Activated naive CD8-positive, alpha-beta T cell treated with anti-CD3 and anti-CD28 coated beads, Interleukin-2, amount 50 U/mL, for 16 hours (primary cell): ENCODE measurements at regions not wholly inside any gene's neighbourhood (a gene's known extent, or its start where the extent isn't known, plus 50 kb on each side); places are given as distances from the start of the nearest gene placed in this dataset.
"Not testable (repeated sequence)": the region's sequence is repeated elsewhere in the genome, so short reads cannot be mapped to it uniquely, and the experiment has no call there.

ENCODE experiments used
- DNase-seq: peaks from one replicate; pipeline ENCODE4 v3.0.0-alpha.2; 2020; ENCODE audit warnings: low read depth, low spot score

DNA sequence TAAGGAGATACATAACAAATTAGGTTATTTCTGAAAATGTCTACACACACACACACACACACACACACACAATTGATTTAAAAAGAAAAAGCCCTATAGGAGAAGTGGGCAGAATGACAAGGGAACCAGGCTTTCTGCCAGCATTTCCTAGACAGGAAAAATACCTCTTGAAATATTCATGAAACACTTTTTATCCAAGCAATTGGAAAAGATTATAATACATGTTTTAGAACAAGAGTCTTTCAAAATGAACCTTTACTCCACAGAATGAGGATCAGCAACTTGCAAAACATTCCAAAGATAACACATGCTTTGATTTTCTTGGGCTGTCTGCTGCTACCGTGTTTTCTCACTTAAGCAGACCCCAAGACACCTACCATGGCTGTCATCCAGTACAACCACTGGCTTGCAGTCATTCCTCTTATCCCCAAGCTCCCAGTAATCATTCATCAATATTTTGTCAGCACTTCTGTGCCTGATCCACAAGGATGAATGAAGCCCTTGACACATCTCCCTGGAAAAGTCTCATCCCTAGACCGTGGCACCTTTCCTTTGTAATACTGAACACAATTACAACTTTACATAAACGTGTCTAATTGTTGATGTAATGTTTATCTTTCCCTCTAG, 717.1 kb upstream of the ZNF608 start:
- no peak for DNase-seq

GRCh38 chr5:125464847-125465432, 718.5 kb upstream of the ZNF608 start:
- no peak for DNase-seq

DNA sequence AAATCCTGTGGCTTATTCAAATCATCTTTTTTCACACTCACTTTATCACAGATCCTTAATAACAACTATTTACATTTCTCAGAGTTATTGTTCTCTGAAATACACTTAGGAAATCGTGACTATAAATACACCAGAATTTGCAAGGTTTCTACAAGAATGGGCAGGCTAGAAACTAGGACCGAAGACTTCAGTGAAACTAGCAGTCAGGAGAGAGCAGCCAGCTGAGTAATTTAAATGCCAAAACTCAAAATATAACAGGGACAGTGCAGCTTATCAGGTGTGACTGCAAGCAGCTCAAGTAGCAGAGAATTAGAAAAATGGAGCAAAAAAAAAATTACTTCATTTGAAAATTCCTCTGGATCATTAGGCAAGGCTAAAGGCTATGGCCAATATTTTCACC, 719.3 kb upstream of the ZNF608 start:
- DNase-seq = no peak

- DNase-seq = no peak
Observed at GRCh38 chr5:125467222-125467621, 720.8 kb upstream of the ZNF608 start.

DNA sequence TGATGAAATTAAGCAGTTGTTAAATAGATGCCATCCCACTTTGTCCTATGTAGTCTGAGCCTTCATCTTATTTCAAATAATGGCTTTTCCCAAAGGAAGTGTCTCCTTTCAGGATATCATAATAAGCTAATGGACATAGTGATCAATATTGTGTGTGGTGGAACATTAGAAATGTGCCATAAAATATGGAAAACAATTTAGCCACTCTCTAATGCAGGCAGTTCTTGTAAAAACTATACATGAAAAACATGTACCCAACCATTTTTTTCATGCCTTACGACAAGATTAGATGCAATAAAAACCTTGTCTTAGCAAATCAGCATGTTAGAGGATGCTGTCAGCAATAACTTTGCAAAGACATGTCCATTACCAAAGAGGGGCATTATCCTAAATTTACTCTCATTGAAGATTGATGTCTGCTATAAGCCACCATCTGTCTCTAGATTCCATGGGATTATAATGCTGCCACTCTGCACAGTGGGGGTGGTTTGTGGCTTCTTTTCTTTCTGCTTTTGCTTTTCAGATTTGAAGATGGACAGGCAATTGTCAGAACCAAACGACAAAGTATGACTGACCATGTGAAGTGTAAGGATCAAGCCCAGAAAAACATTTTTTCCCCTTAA, 724.0 kb upstream of the ZNF608 start:
- DNase-seq = no peak

DNA sequence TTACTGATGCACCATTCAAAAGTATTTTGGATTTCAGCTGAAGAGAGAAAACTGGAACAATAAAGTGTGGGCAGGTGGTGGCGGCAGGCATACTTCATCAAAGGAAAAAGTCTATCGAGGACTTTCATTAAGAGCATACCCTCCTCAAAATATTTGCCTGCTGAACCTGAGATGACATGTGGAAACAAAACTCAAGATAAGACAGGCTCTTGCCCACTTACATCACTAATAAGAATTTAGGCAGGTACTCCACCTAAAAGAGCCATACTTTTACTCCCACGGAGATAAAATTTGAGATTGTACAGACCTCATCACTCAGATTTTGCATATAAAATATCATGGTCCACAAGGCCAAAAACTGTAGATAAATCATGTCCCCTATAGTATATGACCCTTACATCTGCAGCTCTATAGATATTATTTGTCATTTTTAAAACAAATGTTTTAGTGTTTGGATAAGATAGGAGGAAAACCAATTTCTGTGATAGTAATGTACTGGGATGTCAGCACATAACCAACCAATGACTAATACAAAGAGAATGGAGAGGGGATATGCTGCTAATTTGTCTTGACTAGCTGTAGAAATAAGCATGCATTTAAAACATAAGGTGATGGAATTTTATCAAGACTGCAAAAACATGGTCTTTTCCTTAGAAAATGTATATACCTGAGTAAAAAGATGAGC, 730.6 kb upstream of the ZNF608 start:
- no peak for DNase-seq

GRCh38 chr5:125477586-125477975, 731.1 kb upstream of the ZNF608 start:
- DNase-seq = no peak

DNA sequence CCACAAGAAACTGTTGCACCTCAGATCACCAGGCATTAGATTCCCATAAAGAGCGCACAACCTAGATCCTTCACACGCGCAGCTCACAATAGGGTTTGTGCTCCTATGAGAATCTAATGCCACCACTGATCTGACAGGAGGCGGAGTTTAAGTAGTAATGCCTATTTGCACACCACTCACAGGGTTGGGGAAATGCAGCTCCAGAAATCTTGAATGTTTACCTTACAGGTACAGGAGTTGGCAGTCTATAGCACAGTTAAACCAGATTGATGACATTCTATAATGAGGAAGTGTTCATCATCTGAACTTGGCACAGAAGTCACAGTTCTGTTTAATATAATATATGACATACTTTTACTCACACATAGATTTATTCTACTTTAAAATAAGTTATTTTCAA, 732.2 kb upstream of the ZNF608 start:
- DNase-seq = no peak

DNA sequence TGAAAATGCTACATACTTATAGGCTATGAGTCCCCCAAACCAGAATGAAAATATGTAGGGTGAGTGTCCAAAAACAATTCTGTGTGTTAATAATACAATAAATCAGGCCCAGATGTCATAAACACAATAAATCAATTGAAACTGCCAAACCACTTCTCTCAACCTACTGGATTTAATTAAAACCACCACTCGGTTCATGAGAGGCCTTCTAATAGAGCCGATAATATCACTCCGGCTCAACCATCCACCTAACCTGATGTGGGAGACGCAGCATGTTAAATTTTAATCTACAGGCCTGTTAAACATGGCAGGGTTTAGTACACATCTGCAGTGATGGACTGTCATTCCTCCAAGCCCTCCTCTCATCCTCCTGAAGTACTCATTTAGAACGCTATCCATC, 734.5 kb upstream of the ZNF608 start:
- DNase-seq = no peak

GRCh38 chr5:125481506-125482465, 735.3 kb upstream of the ZNF608 start:
- no peak for DNase-seq

- DNase-seq = no peak
Observed at GRCh38 chr5:125483609-125484008, 737.2 kb upstream of the ZNF608 start.

- no peak for DNase-seq
Observed at GRCh38 chr5:125484272-125484741, 737.9 kb upstream of the ZNF608 start.

GRCh38 chr5:125484742-125485641, 738.6 kb upstream of the ZNF608 start:
- DNase-seq = no peak

DNA sequence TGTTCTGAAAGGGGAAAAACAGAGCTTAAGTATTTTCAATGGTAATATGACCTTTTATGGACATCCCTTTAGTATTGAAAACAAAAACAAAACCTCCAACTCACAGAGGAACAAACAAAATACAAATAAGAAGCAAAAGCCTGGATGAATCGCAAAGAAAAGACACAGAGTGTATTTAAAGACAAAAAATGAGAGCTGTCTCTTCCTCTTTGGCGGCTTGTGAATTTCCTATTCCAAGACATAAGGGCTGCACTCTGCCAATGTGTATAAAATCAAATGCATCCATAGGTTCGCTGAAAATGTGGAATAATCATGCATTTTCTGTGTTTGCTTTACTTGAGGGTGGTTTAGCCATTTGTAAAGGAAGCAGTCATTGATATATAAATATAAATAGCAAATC, 739.3 kb upstream of the ZNF608 start:
- DNase-seq = no peak

DNA sequence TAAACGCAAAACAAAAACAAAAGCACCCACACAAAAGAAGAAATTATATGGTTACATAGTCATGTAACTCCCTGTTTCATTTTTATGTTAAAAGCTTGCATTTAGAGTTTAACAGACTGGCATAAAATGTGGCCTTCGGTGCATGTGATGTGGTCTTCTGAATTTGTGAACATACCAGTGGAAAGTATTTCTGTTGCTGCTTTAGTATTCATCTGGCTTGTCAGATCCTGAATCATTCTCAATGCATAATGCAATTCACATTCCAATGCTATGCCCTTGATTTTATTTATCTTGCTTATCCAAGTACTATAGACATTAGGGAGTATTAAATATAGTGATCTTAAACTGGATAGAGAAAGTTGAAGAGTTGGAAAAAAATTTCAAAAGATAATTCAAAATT, 740.2 kb upstream of the ZNF608 start:
- DNase-seq = no peak

GRCh38 chr5:125487231-125487630, 740.8 kb upstream of the ZNF608 start:
- no peak for DNase-seq

- DNase-seq = not testable (repeated sequence)
Observed at GRCh38 chr5:125487652-125488051, 741.2 kb upstream of the ZNF608 start.

DNA sequence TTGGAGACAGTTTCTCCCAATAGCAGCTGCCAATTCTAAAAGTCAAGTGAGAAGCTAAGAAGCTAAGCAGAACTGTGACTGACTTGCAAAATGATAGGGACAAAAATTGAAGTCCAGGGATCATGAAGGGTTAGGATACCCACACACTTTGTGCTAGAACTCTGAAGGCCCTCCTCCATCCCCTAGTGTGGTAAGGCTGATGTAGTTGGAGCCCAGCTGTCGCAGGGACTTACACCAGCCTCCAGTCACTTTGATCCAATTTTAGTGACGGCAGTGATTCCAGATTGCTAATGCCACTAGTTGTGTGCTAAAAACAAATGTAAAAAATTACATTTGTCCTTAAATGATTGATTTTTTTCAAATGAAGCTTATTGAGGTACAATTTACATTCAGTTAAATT, 742.7 kb upstream of the ZNF608 start:
- no peak for DNase-seq

DNA sequence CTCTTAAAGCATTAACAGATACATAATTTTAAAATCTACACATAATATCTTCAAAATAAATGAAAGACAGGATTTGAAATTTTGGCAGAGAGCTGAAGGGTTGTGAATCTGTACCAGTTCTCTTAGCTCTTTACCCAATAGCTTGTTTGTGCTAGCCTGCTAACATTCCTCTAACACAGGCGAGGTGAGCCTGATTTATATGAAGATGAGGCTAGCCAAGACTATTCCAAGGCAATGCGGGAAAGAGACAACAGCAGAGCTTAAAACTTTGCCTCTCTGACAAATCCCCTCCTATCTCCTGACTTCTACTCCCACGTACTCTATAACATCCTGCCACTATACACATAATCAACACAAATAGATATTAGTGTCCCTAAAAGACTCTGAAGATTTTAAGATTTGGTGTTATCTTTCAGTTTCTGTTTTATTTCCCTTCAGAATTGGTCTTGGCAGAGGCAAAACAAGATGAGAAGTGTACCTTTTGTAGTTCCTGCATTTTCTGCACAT, 745.6 kb upstream of the ZNF608 start:
- DNase-seq = no peak

- no peak for DNase-seq
Observed at GRCh38 chr5:125492977-125493376, 746.5 kb upstream of the ZNF608 start.
